H9 (cell line): ENCODE measurements at regions not wholly inside any gene's neighbourhood (a gene's known extent, or its start where the extent isn't known, plus 50 kb on each side); places are given as distances from the start of the nearest gene placed in this dataset.

Experiments used
- DNase-seq: peaks from one replicate; pipeline ENCODE4 v3.0.0-alpha.2; 2017
- H2AFZ ChIP-seq: one replicate; pipeline ENCODE4 v1.6.1; 2013; ENCODE audit warnings: mild to moderate bottlenecking, low read length, control low read depth, moderate library complexity
- H2AK5ac ChIP-seq: 2 replicates; pipeline ENCODE4 v1.6.1; 2013; ENCODE audit warnings: low read length, control low read depth, mixed read lengths; ENCODE audit not compliant: insufficient read length
- H2BK120ac ChIP-seq: one replicate; pipeline ENCODE4 v1.6.1; 2013; ENCODE audit warnings: low read depth, mild to moderate bottlenecking, low read length, control low read depth, inconsistent platforms; ENCODE audit not compliant: poor library complexity, severe bottlenecking
- H2BK12ac ChIP-seq: 2 replicates; pipeline ENCODE4 v1.6.1; 2013; ENCODE audit warnings: low read length, control low read depth, mixed read lengths, low read depth; ENCODE audit not compliant: insufficient read length
- H2BK15ac ChIP-seq: 2 replicates; pipeline ENCODE4 v1.6.1; 2013; ENCODE audit warnings: low read depth, low read length, control low read depth
- H2BK20ac ChIP-seq: one replicate; pipeline ENCODE4 v1.6.1; 2013; ENCODE audit warnings: low read depth, mild to moderate bottlenecking, low read length, control low read depth, inconsistent platforms; ENCODE audit not compliant: poor library complexity, severe bottlenecking
- H2BK5ac ChIP-seq: 2 replicates; pipeline ENCODE4 v1.6.1; 2013; ENCODE audit warnings: low read length, control low read depth, mixed read lengths; ENCODE audit not compliant: insufficient read length
- H3K14ac ChIP-seq: 2 replicates; pipeline ENCODE4 v1.6.1; 2013; ENCODE audit warnings: low read length, control low read depth; ENCODE audit not compliant: insufficient read depth
- H3K18ac ChIP-seq: 2 replicates; pipeline ENCODE4 v1.6.1; 2013; ENCODE audit warnings: low read depth, mild to moderate bottlenecking, mixed read lengths, low read length, control low read depth; ENCODE audit not compliant: insufficient read length
- H3K23ac ChIP-seq: 2 replicates; pipeline ENCODE4 v1.6.1; 2013; ENCODE audit warnings: low read length, control low read depth, mixed read lengths, low read depth; ENCODE audit not compliant: insufficient read length
- H3K23me2 ChIP-seq: 2 replicates; pipeline ENCODE4 v1.6.1; 2013; ENCODE audit warnings: low read depth, mild to moderate bottlenecking, mixed read lengths, low read length, control low read depth; ENCODE audit not compliant: insufficient read length, poor library complexity, severe bottlenecking
- H3K27ac ChIP-seq: 2 replicates; pipeline ENCODE4 v1.5.1; 2013; ENCODE audit warnings: low read length, control low read depth, mixed read lengths, low read depth; ENCODE audit not compliant: insufficient read length
- H3K27me3 ChIP-seq: 2 replicates; pipeline ENCODE4 v1.6.1; 2013; ENCODE audit warnings: low read length, control low read depth, inconsistent platforms; ENCODE audit not compliant: insufficient read depth
- H3K4ac ChIP-seq: 2 replicates; pipeline ENCODE4 v1.6.1; 2013; ENCODE audit warnings: low read depth, mild to moderate bottlenecking, control low read depth, inconsistent platforms, low read length, moderate library complexity
- H3K4me1 ChIP-seq: 2 replicates; pipeline ENCODE4 v1.6.1; 2013; ENCODE audit warnings: low read length, control low read depth, inconsistent platforms; ENCODE audit not compliant: insufficient read depth
- H3K4me2 ChIP-seq: 2 replicates; pipeline ENCODE4 v1.6.1; 2013; ENCODE audit warnings: low read length, control low read depth, mixed read lengths; ENCODE audit not compliant: insufficient read length, insufficient read depth
- H3K56ac ChIP-seq: 2 replicates; pipeline ENCODE4 v1.6.1; 2013; ENCODE audit warnings: low read depth, mild to moderate bottlenecking, mixed read lengths, low read length, control low read depth; ENCODE audit not compliant: insufficient read length
- H3K79me1 ChIP-seq: 2 replicates; pipeline ENCODE4 v1.6.1; 2013; ENCODE audit warnings: low read depth, mild to moderate bottlenecking, moderate library complexity, low read length, control low read depth, inconsistent platforms; ENCODE audit not compliant: insufficient read depth, poor library complexity, severe bottlenecking
- H3K79me2 ChIP-seq: 2 replicates; pipeline ENCODE4 v1.6.1; 2013; ENCODE audit warnings: low read length, control low read depth, inconsistent platforms; ENCODE audit not compliant: insufficient read depth
- H3K9ac ChIP-seq: 2 replicates; pipeline ENCODE4 v1.6.1; 2013; ENCODE audit warnings: low read length, control low read depth, mixed read lengths; ENCODE audit not compliant: insufficient read length; ENCODE audit errors: extremely low read depth
- H3K9me3 ChIP-seq: one replicate; pipeline ENCODE4 v1.6.1; 2013; ENCODE audit warnings: low read depth, low read length, inconsistent platforms; ENCODE audit not compliant: control insufficient read depth
- H3T11ph ChIP-seq: one replicate; pipeline ENCODE4 v1.6.1; 2013; ENCODE audit warnings: mild to moderate bottlenecking, low read length, control low read depth, inconsistent platforms
- H4K20me1 ChIP-seq: one replicate; pipeline ENCODE4 v1.6.1; 2013; ENCODE audit not compliant: control insufficient read depth, insufficient read length, insufficient read depth
- H4K5ac ChIP-seq: 2 replicates; pipeline ENCODE4 v1.6.1; 2013; ENCODE audit warnings: low read depth, mild to moderate bottlenecking, mixed read lengths, low read length, control low read depth; ENCODE audit not compliant: insufficient read length
- H4K8ac ChIP-seq: replicated peaks from 2 replicates; pipeline ENCODE4 v1.6.1; 2013; ENCODE audit warnings: low read length, control low read depth, mixed read lengths, low read depth; ENCODE audit not compliant: insufficient read length
- H4K91ac ChIP-seq: 2 replicates; pipeline ENCODE4 v1.6.1; 2013; ENCODE audit warnings: low read depth, mild to moderate bottlenecking, moderate library complexity, mixed read lengths, low read length, control low read depth; ENCODE audit not compliant: insufficient read length
- H3K27ac Mint-ChIP-seq, 3 experiments: 2 replicates in 2 of 3; 3 replicates in 1 of 3; pipeline ENCODE4 v1.8.0; 2020 to 2021; ENCODE audit warnings: mixed read lengths in 3 of 3, mild to moderate bottlenecking in 1 of 3, moderate library complexity in 1 of 3
- H3K27me3 Mint-ChIP-seq: 2 replicates; pipeline ENCODE4 v1.8.0; 2021; ENCODE audit warnings: low read depth, mild to moderate bottlenecking, moderate library complexity, mixed read lengths
- H3K36me3 Mint-ChIP-seq, 3 experiments: 2 replicates in 2 of 3; 3 replicates in 1 of 3; pipeline ENCODE4 v1.8.0; 2020 to 2021; ENCODE audit warnings: low read depth in 3 of 3, mixed read lengths in 3 of 3; ENCODE audit not compliant: insufficient read depth in 1 of 3
- H3K4me1 Mint-ChIP-seq, 2 experiments: 2 replicates each; pipeline ENCODE4 v1.8.0; 2020; ENCODE audit warnings: mixed read lengths in 2 of 2
- H3K4me3 Mint-ChIP-seq, 2 experiments: 2 replicates in 1 of 2; 3 replicates in 1 of 2; pipeline ENCODE4 v1.8.0; 2020 to 2021; ENCODE audit warnings: mild to moderate bottlenecking in 2 of 2, mixed read lengths in 2 of 2, moderate library complexity in 1 of 2
- H3K9me3 Mint-ChIP-seq, 2 experiments: 2 replicates in 1 of 2; 3 replicates in 1 of 2; pipeline ENCODE4 v1.8.0; 2020; ENCODE audit warnings: mild to moderate bottlenecking in 2 of 2, mixed read lengths in 2 of 2, moderate library complexity in 1 of 2
- CTCF ChIP-seq: fragments of 200-600 bp; sonication (generic); conservative IDR thresholded peaks from 3 replicates; pipeline ENCODE4 v1.8.0; 2021; ENCODE audit warnings: antibody characterized with exemption, mild to moderate bottlenecking
- WGBS: extraction: QIAGEN DNeasy Blood & Tissue Kit; methylation state at CpG from one replicate; pipeline ENCODE4 v1.1.7; 2013; ENCODE audit warnings: missing lambda C conversion rate, low lambda C conversion rate, mixed read lengths; ENCODE audit not compliant: insufficient read length; ENCODE audit errors: extremely low coverage; 5-methylcytosine and 5-hydroxymethylcytosine counted together

GRCh38 chr7:46396481-46396880, 475.4 kb upstream of the IGFBP3 start:
- Histone ChIP-seq H3K4me1 (no peaks in the 10 kb centered on the region), H3K9me3 (no peaks in the 10 kb centered on the region), H3K27ac (no peak overlapping the region), H3K79me1 (no peaks in the 10 kb centered on the region), H2AFZ (no peak overlapping the region), H2BK5ac (no peak overlapping the region), H3K23me2 (no peaks in the 10 kb centered on the region), H2BK12ac (no peak overlapping the region), H2BK20ac (no peak overlapping the region), H3K4me2 (no peak overlapping the region), H2AK5ac (no peak overlapping the region), H3K4ac (no peak overlapping the region), H3K14ac (no peak overlapping the region), H3K9ac (no peak overlapping the region), H3K23ac (no peak overlapping the region), H3T11ph (no peak overlapping the region), H4K5ac (no peak overlapping the region), H4K8ac (no peak overlapping the region), H3K27me3 (no peaks in the 10 kb centered on the region), H2BK15ac (no peak overlapping the region), H3K79me2 (no peaks in the 10 kb centered on the region), H2BK120ac (no peak overlapping the region), H3K18ac (no peak overlapping the region), H4K91ac (no peak overlapping the region), H4K20me1 (no peaks in the 10 kb centered on the region), H3K56ac (no peak overlapping the region)
- Mint-ChIP-seq H3K36me3 (0 out of 7 replicates have a peak, but pooled peaks cover 0 to 3% (median 0%) of the 10 kb centered on the region in 3 experiments), H3K27me3 (no peaks in the 10 kb centered on the region; the same call in 1 of the 2 replicates), H3K9me3 (peaks cover 5 to 7% of the 10 kb centered on the region in 2 experiments; a peak in 4 of 5 replicates), H3K4me3 (no peak overlapping the region), H3K27ac (no peak overlapping the region), H3K4me1 (peaks cover 4 to 5% of the 10 kb centered on the region in 2 experiments; a peak in 2 of 4 replicates)
- no peak for DNase-seq
- no CpG with 5 or more reads among the region's 7 CpGs for WGBS
- no peak for TF ChIP-seq CTCF
